LNCaP clone FGC (cell line): ENCODE measurements at regions not wholly inside any gene's neighbourhood (a gene's known extent, or its start where the extent isn't known, plus 50 kb on each side); places are given as distances from the start of the nearest gene placed in this dataset.

Source experiments
- DNase-seq: peaks from one replicate; pipeline ENCODE4 v3.0.0-alpha.2; 2011; ENCODE audit warnings: low read depth
- H3K4me3 ChIP-seq: 2 replicates; pipeline ENCODE4 v1.5.1; 2011; ENCODE audit warnings: mild to moderate bottlenecking, low read depth, low read length, control low read depth
- TF ChIP-seq, protein P1 (sequence below): IDR thresholded peaks from 2 replicates; pipeline ENCODE4 v1.5.1; 2012; ENCODE audit warnings: mild to moderate bottlenecking; ENCODE audit not compliant: control insufficient read depth, insufficient read depth; ENCODE audit errors: extremely low read depth

- TF ChIP-seq, protein P1, sequence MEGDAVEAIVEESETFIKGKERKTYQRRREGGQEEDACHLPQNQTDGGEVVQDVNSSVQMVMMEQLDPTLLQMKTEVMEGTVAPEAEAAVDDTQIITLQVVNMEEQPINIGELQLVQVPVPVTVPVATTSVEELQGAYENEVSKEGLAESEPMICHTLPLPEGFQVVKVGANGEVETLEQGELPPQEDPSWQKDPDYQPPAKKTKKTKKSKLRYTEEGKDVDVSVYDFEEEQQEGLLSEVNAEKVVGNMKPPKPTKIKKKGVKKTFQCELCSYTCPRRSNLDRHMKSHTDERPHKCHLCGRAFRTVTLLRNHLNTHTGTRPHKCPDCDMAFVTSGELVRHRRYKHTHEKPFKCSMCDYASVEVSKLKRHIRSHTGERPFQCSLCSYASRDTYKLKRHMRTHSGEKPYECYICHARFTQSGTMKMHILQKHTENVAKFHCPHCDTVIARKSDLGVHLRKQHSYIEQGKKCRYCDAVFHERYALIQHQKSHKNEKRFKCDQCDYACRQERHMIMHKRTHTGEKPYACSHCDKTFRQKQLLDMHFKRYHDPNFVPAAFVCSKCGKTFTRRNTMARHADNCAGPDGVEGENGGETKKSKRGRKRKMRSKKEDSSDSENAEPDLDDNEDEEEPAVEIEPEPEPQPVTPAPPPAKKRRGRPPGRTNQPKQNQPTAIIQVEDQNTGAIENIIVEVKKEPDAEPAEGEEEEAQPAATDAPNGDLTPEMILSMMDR, result no peak
- no peak overlapping the region for H3K4me3 ChIP-seq
- DNase-seq, result no peak
These were observed 128.0 kb upstream of the MBL2 start for GRCh38 chr10:52900593-52900992.

DNA sequence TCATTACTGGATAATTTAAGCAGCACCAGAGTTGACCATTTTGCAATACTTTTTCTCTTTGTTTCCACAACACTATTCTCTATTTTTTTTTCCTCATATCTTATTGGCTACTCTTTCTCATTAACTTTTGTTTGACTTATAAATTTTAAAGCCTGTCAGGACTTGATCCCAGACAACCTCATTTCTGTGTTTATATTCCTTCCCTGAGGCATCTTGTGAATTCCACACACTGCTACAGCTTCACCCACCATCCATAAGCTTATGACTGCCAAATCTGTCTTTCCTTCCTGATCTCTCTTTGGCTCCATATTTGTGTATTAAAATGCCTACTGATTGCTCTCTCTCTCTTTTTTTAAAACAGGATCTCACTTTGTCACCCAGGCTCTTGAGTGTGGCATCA is 124.6 kb upstream of the MBL2 start:
- TF ChIP-seq, protein P1, result no peak
- no peak overlapping the region for H3K4me3 ChIP-seq
- DNase-seq, result no peak

GRCh38 chr10:52895059-52895458 is 122.5 kb upstream of the MBL2 start:
- peak; percentile 56 for DNase-seq
- H3K4me3 ChIP-seq, result no peak overlapping the region
- TF ChIP-seq, protein P1, result no peak

DNA sequence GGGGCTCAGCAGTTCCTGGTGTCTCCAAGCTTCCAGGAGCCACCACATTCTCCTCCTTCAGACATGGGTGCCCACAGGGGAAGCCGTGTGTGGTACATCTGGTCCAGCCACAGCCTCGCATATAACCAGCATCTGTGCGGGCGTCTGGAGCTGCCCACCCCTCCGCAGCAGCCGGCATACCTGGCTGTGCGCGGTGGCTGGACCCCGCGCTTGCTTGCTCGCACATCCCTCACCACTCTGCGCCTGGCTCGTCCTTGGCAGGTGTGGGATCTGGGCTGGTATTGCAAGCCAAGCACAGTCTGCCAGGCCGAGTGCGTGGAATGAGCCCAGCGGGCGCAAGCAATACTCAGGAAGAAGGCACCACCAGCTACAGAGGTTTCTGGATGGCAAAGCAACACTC is 117.7 kb upstream of the MBL2 start:
- DNase-seq, result no peak
- no peak overlapping the region for H3K4me3 ChIP-seq
- TF ChIP-seq, protein P1, result no peak

GRCh38 chr10:52889611-52890010 is 117.0 kb upstream of the MBL2 start:
- no peak for DNase-seq
- TF ChIP-seq, protein P1, result no peak
- no peak overlapping the region for H3K4me3 ChIP-seq

DNA sequence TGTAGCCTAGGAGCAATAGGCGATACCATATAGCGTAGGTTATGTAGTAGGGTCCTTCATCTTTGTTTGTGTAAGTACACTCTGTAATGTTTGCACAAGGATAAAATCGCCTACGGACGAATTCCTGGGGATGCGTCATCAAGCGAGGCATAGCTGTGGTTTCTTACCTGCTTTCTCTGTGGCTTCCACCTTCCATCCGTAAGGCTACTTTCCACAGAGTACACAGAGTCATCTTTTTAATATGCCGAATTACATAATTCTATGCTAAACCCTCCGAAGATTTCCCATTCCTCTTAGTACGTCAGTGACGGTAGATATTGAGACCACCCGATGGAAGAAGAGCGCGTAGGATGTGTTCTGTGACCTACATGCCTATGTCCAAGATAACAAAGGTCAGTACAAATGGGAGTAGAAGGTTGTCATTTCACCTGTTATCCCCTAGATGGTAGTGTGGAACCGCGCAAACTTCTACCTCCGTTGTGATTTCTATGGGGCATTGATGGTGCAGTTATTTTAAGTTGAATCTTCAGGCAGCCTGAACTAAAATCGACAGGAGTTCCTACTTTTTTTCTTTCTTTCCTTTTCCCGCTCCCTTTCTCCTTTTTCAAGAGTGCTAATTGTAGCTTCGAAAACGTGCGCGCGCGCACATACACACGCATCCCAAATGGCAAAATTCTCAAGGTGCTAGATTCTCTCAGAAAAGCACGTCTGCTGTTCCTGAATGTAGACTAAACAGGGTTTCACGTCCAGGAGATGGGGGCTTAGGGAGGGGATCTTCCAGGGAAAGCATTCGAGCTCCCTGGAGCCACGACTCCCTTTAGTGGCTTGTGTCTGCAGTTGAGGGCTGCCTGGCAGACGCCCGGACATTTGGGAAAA is 111.7 kb upstream of the MBL2 start:
- DNase-seq, result peak; percentile 77
- TF ChIP-seq, protein P1, result peak; percentile 84
- H3K4me3 ChIP-seq, result no peak overlapping the region
